ENCODE measurements at regions not wholly inside any gene's neighbourhood (a gene's known extent, or its start where the extent isn't known, plus 50 kb on each side); places are given as distances from the start of the nearest gene placed in this dataset.

- DNase-seq (no peak), ATAC-seq (no peak)
- Mint-ChIP-seq H3K9me3 (no peaks in the 10 kb centered on the region), H3K4me3 (no peak overlapping the region), H3K4me1 (no peaks in the 10 kb centered on the region), H3K27me3 (no peaks in the 10 kb centered on the region), H3K27ac (no peak overlapping the region)
Observed at GRCh38 chr12:33323823-33324222, 115.8 kb downstream of the SYT10 start.

GRCh38 chr12:33322519-33322918 is 117.1 kb downstream of the SYT10 start:
- no peaks in the 10 kb centered on the region for H3K27me3 Mint-ChIP-seq
- no peak for ATAC-seq
- H3K27ac Mint-ChIP-seq, result no peak overlapping the region
- H3K4me3 Mint-ChIP-seq, result no peak overlapping the region
- H3K9me3 Mint-ChIP-seq, result no peaks in the 10 kb centered on the region
- no peaks in the 10 kb centered on the region for H3K4me1 Mint-ChIP-seq
- DNase-seq, result no peak

GRCh38 chr12:33317746-33318145 is 121.9 kb downstream of the SYT10 start:
- Mint-ChIP-seq H3K4me3 (no peak overlapping the region), H3K27ac (no peak overlapping the region), H3K27me3 (no peaks in the 10 kb centered on the region), H3K4me1 (no peaks in the 10 kb centered on the region), H3K9me3 (peaks cover 7 to 10% of the 10 kb centered on the region in 2 donors)
- DNase-seq (no peak), ATAC-seq (no peak)

GRCh38 chr12:33314223-33314622 is 125.4 kb downstream of the SYT10 start:
- Mint-ChIP-seq H3K27me3 (no peaks in the 10 kb centered on the region), H3K9me3 (peaks cover 17 to 20% of the 10 kb centered on the region in 2 donors), H3K27ac (no peak overlapping the region), H3K4me1 (no peaks in the 10 kb centered on the region), H3K4me3 (no peak overlapping the region)
- DNase-seq (no peak), ATAC-seq (no peak)

- DNase-seq, result no peak
- peaks cover 17 to 20% of the 10 kb centered on the region in 2 donors for H3K9me3 Mint-ChIP-seq
- H3K4me3 Mint-ChIP-seq, result no peak overlapping the region
- no peak overlapping the region for H3K27ac Mint-ChIP-seq
- no peak for ATAC-seq
- H3K4me1 Mint-ChIP-seq, result no peaks in the 10 kb centered on the region
- no peaks in the 10 kb centered on the region for H3K27me3 Mint-ChIP-seq
Observed at GRCh38 chr12:33313476-33313875, 126.1 kb downstream of the SYT10 start.

- H3K4me3 Mint-ChIP-seq, result no peak overlapping the region
- no peak overlapping the region for H3K27ac Mint-ChIP-seq
- no peaks in the 10 kb centered on the region for H3K27me3 Mint-ChIP-seq
- no peaks in the 10 kb centered on the region for H3K4me1 Mint-ChIP-seq
- DNase-seq, result no peak
- H3K9me3 Mint-ChIP-seq, result peaks cover 13 to 15% of the 10 kb centered on the region in 2 donors
- no peak for ATAC-seq
Observed at GRCh38 chr12:33310471-33310870, 129.1 kb downstream of the SYT10 start.

GRCh38 chr12:33304176-33304575 is 135.4 kb downstream of the SYT10 start:
- Mint-ChIP-seq H3K4me3 (no peak overlapping the region), H3K4me1 (no peaks in the 10 kb centered on the region), H3K27me3 (no peaks in the 10 kb centered on the region), H3K9me3 (no peaks in the 10 kb centered on the region), H3K27ac (no peak overlapping the region)
- DNase-seq, result no peak
- ATAC-seq, result no peak

- H3K27me3 Mint-ChIP-seq, result no peaks in the 10 kb centered on the region
- ATAC-seq (no peak), DNase-seq (no peak)
- no peaks in the 10 kb centered on the region for H3K4me1 Mint-ChIP-seq
- H3K27ac Mint-ChIP-seq, result no peak overlapping the region
- H3K4me3 Mint-ChIP-seq, result no peak overlapping the region
- peaks cover 0 to 9% of the 10 kb centered on the region in 2 donors for H3K9me3 Mint-ChIP-seq
Observed at GRCh38 chr12:33296529-33296928, 143.1 kb downstream of the SYT10 start.

- no peak overlapping the region for H3K27ac Mint-ChIP-seq
- H3K4me3 Mint-ChIP-seq, result no peak overlapping the region
- no peak for DNase-seq
- ATAC-seq, result no peak
- no peaks in the 10 kb centered on the region for H3K27me3 Mint-ChIP-seq
- no peaks in the 10 kb centered on the region for H3K4me1 Mint-ChIP-seq
- H3K9me3 Mint-ChIP-seq, result no peaks in the 10 kb centered on the region
Observed at GRCh38 chr12:33290703-33291102, 148.9 kb downstream of the SYT10 start.

- Mint-ChIP-seq H3K4me3 (no peak overlapping the region), H3K27ac (no peak overlapping the region), H3K27me3 (no peaks in the 10 kb centered on the region), H3K4me1 (no peaks in the 10 kb centered on the region), H3K9me3 (peaks cover 20 to 46% of the 10 kb centered on the region in 2 donors)
- ATAC-seq (no peak), DNase-seq (no peak)
Observed at GRCh38 chr12:33283054-33283453, 156.6 kb downstream of the SYT10 start.

GRCh38 chr12:33277376-33277775 is 162.2 kb downstream of the SYT10 start:
- Mint-ChIP-seq H3K4me1 (no peaks in the 10 kb centered on the region), H3K4me3 (no peak overlapping the region), H3K27ac (no peak overlapping the region), H3K27me3 (no peaks in the 10 kb centered on the region), H3K9me3 (peaks cover 22 to 45% of the 10 kb centered on the region in 2 donors)
- ATAC-seq (no peak), DNase-seq (no peak)

GRCh38 chr12:33267641-33268040 is 172.0 kb downstream of the SYT10 start:
- no peaks in the 10 kb centered on the region for H3K27me3 Mint-ChIP-seq
- no peak for DNase-seq

GRCh38 chr12:33265900-33266299 is 173.7 kb downstream of the SYT10 start:
- no peak for ATAC-seq
- no peak for DNase-seq
- Mint-ChIP-seq H3K9me3 (peaks cover 0 to 3% of the 10 kb centered on the region in 2 donors), H3K27ac (no peak overlapping the region), H3K27me3 (no peaks in the 10 kb centered on the region), H3K4me1 (no peaks in the 10 kb centered on the region), H3K4me3 (no peak overlapping the region)

More at GRCh38 chr12:33267641-33268040, 172.0 kb downstream of the SYT10 start:
- no peak overlapping the region for H3K27ac Mint-ChIP-seq
- no peaks in the 10 kb centered on the region for H3K4me1 Mint-ChIP-seq
- no peak for ATAC-seq
- no peak overlapping the region for H3K4me3 Mint-ChIP-seq
- H3K9me3 Mint-ChIP-seq, result no peaks in the 10 kb centered on the region

GRCh38 chr12:33265033-33265731 is 174.4 kb downstream of the SYT10 start:
- H3K4me1 Mint-ChIP-seq, result no peaks in the 10 kb centered on the region
- no peaks in the 10 kb centered on the region for H3K27me3 Mint-ChIP-seq
- H3K9me3 Mint-ChIP-seq, result peaks cover 0 to 7% of the 10 kb centered on the region in 2 donors
- ATAC-seq (no peak), DNase-seq (no peak)
- no peak overlapping the region for H3K4me3 Mint-ChIP-seq
- H3K27ac Mint-ChIP-seq, result no peak overlapping the region

- no peak overlapping the region for H3K4me3 Mint-ChIP-seq
- ATAC-seq (no peak), DNase-seq (no peak)
- no peak overlapping the region for H3K27ac Mint-ChIP-seq
- no peaks in the 10 kb centered on the region for H3K4me1 Mint-ChIP-seq
- H3K9me3 Mint-ChIP-seq, result no peaks in the 10 kb centered on the region
- no peaks in the 10 kb centered on the region for H3K27me3 Mint-ChIP-seq
Observed at GRCh38 chr12:33253178-33253577, 186.4 kb downstream of the SYT10 start.

GRCh38 chr12:33251548-33251947 is 188.1 kb downstream of the SYT10 start:
- DNase-seq, result no peak
- no peak for ATAC-seq
- Mint-ChIP-seq H3K27me3 (no peaks in the 10 kb centered on the region), H3K4me3 (no peak overlapping the region), H3K4me1 (no peaks in the 10 kb centered on the region), H3K27ac (no peak overlapping the region), H3K9me3 (no peaks in the 10 kb centered on the region)

- Mint-ChIP-seq H3K27ac (no peak overlapping the region), H3K9me3 (no peaks in the 10 kb centered on the region), H3K4me1 (no peaks in the 10 kb centered on the region), H3K27me3 (no peaks in the 10 kb centered on the region), H3K4me3 (no peak overlapping the region)
- DNase-seq (no peak), ATAC-seq (no peak)
Observed at GRCh38 chr12:33248364-33248763, 191.3 kb downstream of the SYT10 start.

All from stimulated activated naive CD8-positive, alpha-beta T cell treated with anti-CD3 and anti-CD28 coated beads, Interleukin-15, amount 100 ng/mL, for 72 hours (primary cell).